ENCODE measurements at regions not wholly inside any gene's neighbourhood (a gene's known extent, or its start where the extent isn't known, plus 50 kb on each side); places are given as distances from the start of the nearest gene placed in this dataset.

- TF ChIP-seq CTCF (conservative IDR thresholded peaks at IDR 0.05 in 1 of 2, IDR thresholded peaks at IDR 0.05 in 1 of 2; ENCODE audit: low read depth in 1 of 2, low read length in 2 of 2) (no peak), EZH2 (IDR thresholded peaks at IDR 0.05; ENCODE audit: low read length, missing control alignments) (no peak)
Observed at GRCh38 chr7:68031180-68031943, 1034.7 kb downstream of the TYW1 start.

Data from fibroblast of lung (primary cell).